C4-2B (cell line): ENCODE measurements at regions not wholly inside any gene's neighbourhood (a gene's known extent, or its start where the extent isn't known, plus 50 kb on each side); places are given as distances from the start of the nearest gene placed in this dataset.

Experiments used
- CTCF ChIP-seq: fragments of 450-650 bp; conservative IDR thresholded peaks from 2 replicates; pipeline ENCODE4 v1.5.1; 2017; ENCODE audit warnings: mild to moderate bottlenecking
- ZFX ChIP-seq: fragments of 450-650 bp; IDR thresholded peaks from 2 replicates; pipeline ENCODE4 v1.6.1; 2017

- no peak for TF ChIP-seq CTCF
- no peak for TF ChIP-seq ZFX
These were observed 177.3 kb upstream of the CAMK1G start for GRCh38 chr1:209406168-209406567.
